ENCODE measurements at regions not wholly inside any gene's neighbourhood (a gene's known extent, or its start where the extent isn't known, plus 50 kb on each side); places are given as distances from the start of the nearest gene placed in this dataset.

DNA sequence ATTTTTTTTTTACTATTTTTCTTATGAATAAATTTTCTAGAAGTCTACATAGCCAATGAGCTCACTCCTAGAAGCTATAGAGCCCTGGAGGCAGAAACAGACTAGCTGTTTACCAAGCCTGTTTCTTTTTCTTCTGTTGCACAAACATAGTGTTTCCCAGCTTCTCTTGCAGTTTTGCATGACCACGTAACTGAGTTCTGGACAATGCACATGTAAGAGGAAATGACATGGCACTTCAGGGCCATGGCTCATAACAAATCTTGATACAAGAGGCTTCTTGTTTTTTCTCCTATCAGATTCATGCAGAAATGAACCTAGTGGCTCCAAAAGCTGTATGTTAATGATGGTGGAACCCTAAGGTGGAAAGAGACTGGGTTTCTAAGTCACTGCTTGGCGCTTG lies 127.4 kb downstream of the ZNF330 start:
- no peaks in the 10 kb centered on the region for H3K27me3 ChIP-seq (replicated peaks)
- TF ChIP-seq, protein P1, sequence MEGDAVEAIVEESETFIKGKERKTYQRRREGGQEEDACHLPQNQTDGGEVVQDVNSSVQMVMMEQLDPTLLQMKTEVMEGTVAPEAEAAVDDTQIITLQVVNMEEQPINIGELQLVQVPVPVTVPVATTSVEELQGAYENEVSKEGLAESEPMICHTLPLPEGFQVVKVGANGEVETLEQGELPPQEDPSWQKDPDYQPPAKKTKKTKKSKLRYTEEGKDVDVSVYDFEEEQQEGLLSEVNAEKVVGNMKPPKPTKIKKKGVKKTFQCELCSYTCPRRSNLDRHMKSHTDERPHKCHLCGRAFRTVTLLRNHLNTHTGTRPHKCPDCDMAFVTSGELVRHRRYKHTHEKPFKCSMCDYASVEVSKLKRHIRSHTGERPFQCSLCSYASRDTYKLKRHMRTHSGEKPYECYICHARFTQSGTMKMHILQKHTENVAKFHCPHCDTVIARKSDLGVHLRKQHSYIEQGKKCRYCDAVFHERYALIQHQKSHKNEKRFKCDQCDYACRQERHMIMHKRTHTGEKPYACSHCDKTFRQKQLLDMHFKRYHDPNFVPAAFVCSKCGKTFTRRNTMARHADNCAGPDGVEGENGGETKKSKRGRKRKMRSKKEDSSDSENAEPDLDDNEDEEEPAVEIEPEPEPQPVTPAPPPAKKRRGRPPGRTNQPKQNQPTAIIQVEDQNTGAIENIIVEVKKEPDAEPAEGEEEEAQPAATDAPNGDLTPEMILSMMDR (IDR thresholded peaks at IDR 0.05; ENCODE audit: low read depth, low read length, missing control alignments), result no peak
- no peaks in the 10 kb centered on the region for H3K36me3 ChIP-seq (replicated peaks)
- no peak for DNase-seq
- in situ Hi-C loops (cut with HindIII; ENCODE audit: low pct_ligation_motif_present, low sequenced_read_pairs), result no loop called here
- H3K4me3 ChIP-seq (ENCODE audit: low read depth, low read length), result no peak overlapping the region
- no peak overlapping the region for H3K27ac ChIP-seq

DNA sequence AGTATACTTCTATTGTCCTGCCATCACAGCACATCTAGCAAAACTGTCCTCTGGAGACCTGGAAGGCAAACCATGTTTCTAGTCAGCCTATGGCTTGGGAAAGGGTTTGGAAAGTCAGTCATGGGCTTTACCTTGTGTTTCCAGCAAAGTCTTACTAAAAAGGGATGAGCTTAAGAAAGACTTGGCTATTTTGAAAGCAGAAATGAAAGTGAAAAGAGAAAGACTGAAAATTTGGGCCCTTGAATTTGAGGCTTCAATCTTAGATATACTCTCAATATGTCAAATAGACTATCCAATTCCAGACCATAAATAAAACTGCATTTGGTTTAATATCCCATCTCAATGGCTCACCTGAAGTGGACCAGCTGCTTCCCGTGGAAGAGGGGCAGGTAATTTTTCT lies 127.9 kb downstream of the ZNF330 start:
- Histone ChIP-seq H3K27ac (no peak overlapping the region), H3K4me3 (ENCODE audit: low read depth, low read length) (no peak overlapping the region), H3K27me3 (replicated peaks) (no peaks in the 10 kb centered on the region), H3K36me3 (replicated peaks) (no peaks in the 10 kb centered on the region)
- TF ChIP-seq, protein P1 (IDR thresholded peaks at IDR 0.05; ENCODE audit: low read depth, low read length, missing control alignments), result no peak
- no peak for DNase-seq
- in situ Hi-C loops (cut with HindIII; ENCODE audit: low pct_ligation_motif_present, low sequenced_read_pairs), result no loop called here

DNA sequence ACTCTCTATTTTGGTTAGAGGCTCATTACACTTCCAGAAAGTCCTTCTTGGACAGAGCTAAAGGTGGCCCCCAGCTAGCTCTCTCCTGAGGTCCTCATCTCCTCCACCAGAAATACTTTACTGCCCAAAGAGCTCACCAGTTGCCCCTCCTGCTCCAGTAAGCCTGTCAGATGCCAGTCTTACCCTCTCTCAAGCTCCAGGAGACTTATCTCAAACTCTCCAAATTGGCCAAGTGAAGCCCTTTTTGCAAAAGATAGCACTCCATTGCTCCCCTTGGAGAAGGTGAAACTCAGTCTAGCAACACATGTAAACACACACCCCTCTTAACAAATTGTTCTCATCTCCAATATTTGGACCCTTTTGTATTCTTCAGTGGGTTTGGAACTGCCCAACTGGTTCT lies 128.5 kb downstream of the ZNF330 start:
- in situ Hi-C loops (cut with HindIII; ENCODE audit: low pct_ligation_motif_present, low sequenced_read_pairs), result no loop called here
- H3K4me3 ChIP-seq (ENCODE audit: low read depth, low read length), result no peak overlapping the region

DNA sequence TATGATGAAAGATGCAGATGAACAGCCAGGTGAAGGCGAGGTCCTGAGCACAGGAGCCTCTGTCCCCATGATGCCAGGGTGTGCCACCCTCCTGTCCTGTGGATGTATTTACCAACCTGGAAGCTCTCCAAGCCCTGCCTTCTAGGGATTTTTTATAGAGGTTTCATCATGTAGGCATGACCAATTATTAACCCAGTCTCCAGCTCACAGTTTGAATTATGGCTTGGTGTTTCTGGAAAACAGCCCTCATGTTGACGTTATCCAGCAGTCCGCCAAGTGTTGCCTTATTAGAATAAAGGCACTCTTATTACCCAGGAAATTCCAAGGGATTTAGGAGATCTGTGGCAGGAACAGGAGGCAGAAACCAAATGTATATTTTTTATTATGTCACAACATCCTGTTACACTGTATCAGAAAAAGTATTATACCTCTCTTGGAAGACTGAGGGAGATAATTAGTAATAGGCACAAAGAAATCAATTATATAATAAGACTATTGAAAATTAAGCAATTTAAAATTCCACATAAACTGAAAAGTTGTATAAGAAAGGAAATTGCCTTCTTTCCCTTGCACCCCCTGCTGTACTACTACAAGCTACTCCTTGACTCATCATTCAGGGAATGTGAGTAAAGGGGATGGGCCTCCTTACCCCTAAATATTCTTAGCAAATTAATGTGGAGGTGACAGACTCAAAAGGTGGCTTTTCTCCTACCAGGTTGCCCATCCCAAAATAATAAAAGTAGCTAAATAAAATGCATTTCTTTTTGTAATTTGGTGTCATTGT lies 129.6 kb downstream of the ZNF330 start:
- TF ChIP-seq, protein P1 (IDR thresholded peaks at IDR 0.05; ENCODE audit: low read depth, low read length, missing control alignments), result no peak
- no peak overlapping the region for H3K27ac ChIP-seq
- in situ Hi-C loops (cut with HindIII; ENCODE audit: low pct_ligation_motif_present, low sequenced_read_pairs), result no loop called here
- H3K27me3 ChIP-seq (replicated peaks), result no peaks in the 10 kb centered on the region
- no peak overlapping the region for H3K4me3 ChIP-seq (ENCODE audit: low read depth, low read length)
- peak; percentile 16 for DNase-seq
- H3K36me3 ChIP-seq (replicated peaks), result no peaks in the 10 kb centered on the region

More for the DNA sequence above, 128.5 kb downstream of the ZNF330 start:
- TF ChIP-seq, protein P1 (IDR thresholded peaks at IDR 0.05; ENCODE audit: low read depth, low read length, missing control alignments), result no peak
- DNase-seq, result no peak
- no peaks in the 10 kb centered on the region for H3K27me3 ChIP-seq (replicated peaks)
- no peaks in the 10 kb centered on the region for H3K36me3 ChIP-seq (replicated peaks)
- no peak overlapping the region for H3K27ac ChIP-seq

DNA sequence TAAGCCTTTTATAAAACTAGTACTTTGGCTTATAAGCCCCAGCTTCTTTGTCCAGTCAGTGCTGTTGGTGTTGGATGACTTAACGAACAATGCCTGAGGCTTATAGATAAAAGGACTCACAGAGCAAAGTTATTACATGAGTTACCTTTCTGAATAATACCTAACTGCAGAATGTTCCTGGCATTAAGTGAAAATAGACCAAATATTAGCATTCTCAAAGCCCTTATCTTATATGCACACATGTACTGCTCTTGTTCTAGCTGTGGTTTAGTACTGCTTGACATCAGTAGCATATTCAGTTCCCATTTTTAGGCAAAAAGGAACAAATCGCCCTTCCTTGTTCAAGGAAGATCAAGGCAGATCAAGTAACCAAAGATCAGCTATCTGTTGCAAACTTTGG lies 131.6 kb downstream of the ZNF330 start:
- TF ChIP-seq, protein P1 (IDR thresholded peaks at IDR 0.05; ENCODE audit: low read depth, low read length, missing control alignments), result no peak
- Histone ChIP-seq H3K36me3 (replicated peaks) (no peaks in the 10 kb centered on the region), H3K27ac (no peak overlapping the region), H3K4me3 (ENCODE audit: low read depth, low read length) (no peak overlapping the region), H3K27me3 (replicated peaks) (no peaks in the 10 kb centered on the region)
- DNase-seq, result no peak
- in situ Hi-C loops (cut with HindIII; ENCODE audit: low pct_ligation_motif_present, low sequenced_read_pairs), result no loop called here

Data from brain microvascular endothelial cell (primary cell).